B cell (primary cell): ENCODE measurements at regions not wholly inside any gene's neighbourhood (a gene's known extent, or its start where the extent isn't known, plus 50 kb on each side); places are given as distances from the start of the nearest gene placed in this dataset.

ENCODE experiments used
- CTCF ChIP-seq: fragments of 200-600 bp; IDR thresholded peaks from one replicate; pipeline ENCODE4 v1.8.0; 2022; ENCODE audit warnings: antibody characterized with exemption, mild to moderate bottlenecking
- EZH2 ChIP-seq: IDR thresholded peaks from 2 replicates; pipeline ENCODE4 v1.6.1; 2012; ENCODE audit warnings: borderline replicate concordance, low read depth, mild to moderate bottlenecking, moderate library complexity, low read length; ENCODE audit not compliant: insufficient read depth, poor library complexity, severe bottlenecking

- TF ChIP-seq EZH2: no peak
- no peak for TF ChIP-seq CTCF
These were observed 205.8 kb upstream of the IER5L start for GRCh38 chr9:129383561-129384490.
